ENCODE measurements at regions not wholly inside any gene's neighbourhood (a gene's known extent, or its start where the extent isn't known, plus 50 kb on each side); places are given as distances from the start of the nearest gene placed in this dataset.

DNA sequence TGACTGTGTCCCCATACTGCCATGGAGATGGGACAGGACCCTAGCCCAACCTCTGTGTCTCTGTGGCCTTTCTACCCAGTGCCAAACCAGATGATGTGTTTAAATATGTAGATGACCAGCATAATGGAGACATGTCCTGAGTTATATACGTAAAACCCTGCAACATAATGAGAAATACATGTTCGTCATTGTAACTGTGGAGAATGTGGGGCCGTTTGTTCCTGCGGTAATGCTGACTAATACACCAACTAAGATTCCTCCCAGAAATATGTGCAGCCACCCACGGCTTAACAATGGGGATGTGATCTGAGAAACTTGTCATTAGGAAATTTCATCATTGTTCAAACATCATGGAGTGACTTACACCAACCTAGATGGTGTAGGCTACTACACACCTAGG, 71.7 kb upstream of the SIM2 start:
- H3K27me3 ChIP-seq (ENCODE audit: control insufficient read depth, insufficient read depth, low read length): peaks cover 25% of the 10 kb centered on the region
- H3K4me3 ChIP-seq (ENCODE audit: low read length): no peak overlapping the region
- no peak overlapping the region for H3K27ac ChIP-seq (ENCODE audit: low read length)
- peaks cover 9% of the 10 kb centered on the region for H3K4me1 ChIP-seq (ENCODE audit: control insufficient read depth, insufficient read depth, low read length)
- no peaks in the 10 kb centered on the region for H3K9me3 ChIP-seq (replicated peaks; ENCODE audit: control insufficient read depth, low read depth, low read length)
- no CpG with 5 or more reads among the region's 5 CpGs for WGBS (ENCODE audit: insufficient coverage)
- H3K36me3 ChIP-seq (ENCODE audit: control insufficient read depth, insufficient read depth, low read length): no peaks in the 10 kb centered on the region
- DNase-seq: no peak

DNA sequence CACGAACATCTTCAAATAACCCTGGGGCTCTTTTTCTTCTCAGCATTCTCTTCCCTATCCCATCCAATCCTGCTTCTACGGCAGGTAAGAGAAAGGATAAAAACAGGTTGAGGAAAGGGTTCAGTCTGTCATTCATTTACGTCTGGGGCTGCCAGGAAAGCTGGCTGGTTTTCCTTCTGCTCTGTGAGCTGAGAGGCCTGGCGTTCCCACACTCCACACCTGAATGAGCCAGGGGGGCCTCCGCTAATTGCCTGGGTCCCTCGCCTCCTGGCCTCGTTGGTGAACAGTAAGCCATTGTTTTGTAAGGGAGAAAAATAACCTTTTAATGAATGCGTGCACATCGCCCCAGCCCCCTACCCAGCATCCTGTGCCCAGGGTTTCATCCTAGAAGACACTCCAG, 70.8 kb upstream of the SIM2 start:
- no peaks in the 10 kb centered on the region for H3K36me3 ChIP-seq (ENCODE audit: control insufficient read depth, insufficient read depth, low read length)
- H3K27me3 ChIP-seq (ENCODE audit: control insufficient read depth, insufficient read depth, low read length): peaks cover 26% of the 10 kb centered on the region
- H3K27ac ChIP-seq (ENCODE audit: low read length): no peak overlapping the region
- H3K4me1 ChIP-seq (ENCODE audit: control insufficient read depth, insufficient read depth, low read length): peaks cover 9% of the 10 kb centered on the region
- DNase-seq: no peak
- H3K9me3 ChIP-seq (replicated peaks; ENCODE audit: control insufficient read depth, low read depth, low read length): no peaks in the 10 kb centered on the region
- no CpG with 5 or more reads among the region's 9 CpGs for WGBS (ENCODE audit: insufficient coverage)
- H3K4me3 ChIP-seq (ENCODE audit: low read length): no peak overlapping the region

DNA sequence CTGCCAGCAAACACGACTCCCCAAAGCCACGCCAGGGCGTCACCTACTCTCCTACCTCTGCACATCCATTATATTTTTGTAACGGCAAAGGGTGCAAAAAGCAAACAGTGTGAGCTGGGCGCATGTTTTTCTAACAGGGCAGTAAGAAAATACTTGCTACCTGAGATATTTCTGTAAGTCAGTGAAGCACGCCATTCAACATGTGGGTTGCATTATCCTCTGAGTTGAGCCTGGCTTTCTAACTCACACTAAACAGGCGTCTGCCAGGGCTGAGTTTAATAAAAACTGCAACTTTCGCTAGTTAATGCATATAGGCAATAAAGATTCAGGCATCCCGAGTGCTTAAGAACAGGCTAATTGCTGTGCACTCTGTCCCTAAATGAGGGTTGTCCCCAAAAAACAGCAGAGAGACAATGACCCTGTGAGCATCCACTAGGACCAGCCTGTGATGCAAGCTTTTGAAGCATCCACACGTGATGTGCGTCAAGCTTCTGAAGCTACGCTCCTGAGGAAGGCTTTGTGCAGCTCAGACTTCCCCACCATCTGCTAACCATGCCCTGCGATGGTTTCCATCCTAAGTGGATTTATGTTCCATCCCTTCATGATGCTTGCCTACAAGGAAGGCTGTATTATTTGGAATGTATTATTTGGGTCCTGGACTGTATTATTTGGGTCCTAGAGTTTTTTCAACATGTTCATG, 70.0 kb upstream of the SIM2 start:
- Histone ChIP-seq H3K27me3 (ENCODE audit: control insufficient read depth, insufficient read depth, low read length) (peaks cover 27% of the 10 kb centered on the region), H3K9me3 (replicated peaks; ENCODE audit: control insufficient read depth, low read depth, low read length) (no peaks in the 10 kb centered on the region), H3K36me3 (ENCODE audit: control insufficient read depth, insufficient read depth, low read length) (no peaks in the 10 kb centered on the region), H3K4me1 (ENCODE audit: control insufficient read depth, insufficient read depth, low read length) (peaks cover 9% of the 10 kb centered on the region), H3K27ac (ENCODE audit: low read length) (no peak overlapping the region), H3K4me3 (ENCODE audit: low read length) (no peak overlapping the region)
- peak; percentile 16 for DNase-seq
- 30% methylated on average over 6 of the region's 13 CpGs for WGBS (ENCODE audit: insufficient coverage)

DNA sequence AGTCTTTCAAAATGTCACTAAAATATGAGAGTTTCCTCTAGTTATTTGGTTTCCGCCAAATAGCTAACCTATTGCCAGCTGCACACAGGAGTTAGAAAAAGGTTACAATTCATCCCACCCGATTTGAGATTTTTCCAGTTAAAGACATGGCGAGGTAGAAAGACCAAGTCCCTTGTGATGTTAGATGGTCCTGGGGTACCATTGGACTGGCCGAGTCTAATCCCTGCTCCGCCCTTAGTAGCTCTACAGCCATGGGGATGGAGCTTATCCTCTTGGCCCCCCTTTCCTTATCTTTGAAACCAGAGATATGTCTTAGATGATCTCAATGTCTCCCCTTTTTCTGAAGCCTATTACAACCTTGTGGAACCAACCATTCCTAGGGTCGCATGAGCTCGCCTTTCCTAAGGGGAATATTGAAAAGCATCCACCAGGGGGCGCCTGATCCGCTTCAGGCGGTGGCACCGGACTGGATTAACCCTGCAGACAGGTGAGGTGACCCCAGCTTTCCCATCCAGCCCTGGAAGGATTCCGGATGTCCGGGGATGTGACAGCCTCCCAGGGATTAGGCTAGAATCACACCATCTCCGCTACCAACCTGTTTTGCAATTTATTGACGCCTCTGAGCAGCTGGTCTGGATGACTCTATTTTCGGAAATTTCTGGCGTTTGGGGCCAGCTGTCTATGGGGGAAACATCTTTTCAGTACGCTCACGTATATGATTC, 68.3 kb upstream of the SIM2 start:
- 24% methylated on average over 12 of the region's 19 CpGs for WGBS (ENCODE audit: insufficient coverage)
- no peaks in the 10 kb centered on the region for H3K9me3 ChIP-seq (replicated peaks; ENCODE audit: control insufficient read depth, low read depth, low read length)
- H3K27me3 ChIP-seq (ENCODE audit: control insufficient read depth, insufficient read depth, low read length): peaks cover 27% of the 10 kb centered on the region
- no peak overlapping the region for H3K4me3 ChIP-seq (ENCODE audit: low read length)
- no peak overlapping the region for H3K27ac ChIP-seq (ENCODE audit: low read length)
- no peaks in the 10 kb centered on the region for H3K36me3 ChIP-seq (ENCODE audit: control insufficient read depth, insufficient read depth, low read length)
- DNase-seq: peak; percentile 33
- peaks cover 9% of the 10 kb centered on the region for H3K4me1 ChIP-seq (ENCODE audit: control insufficient read depth, insufficient read depth, low read length)

DNA sequence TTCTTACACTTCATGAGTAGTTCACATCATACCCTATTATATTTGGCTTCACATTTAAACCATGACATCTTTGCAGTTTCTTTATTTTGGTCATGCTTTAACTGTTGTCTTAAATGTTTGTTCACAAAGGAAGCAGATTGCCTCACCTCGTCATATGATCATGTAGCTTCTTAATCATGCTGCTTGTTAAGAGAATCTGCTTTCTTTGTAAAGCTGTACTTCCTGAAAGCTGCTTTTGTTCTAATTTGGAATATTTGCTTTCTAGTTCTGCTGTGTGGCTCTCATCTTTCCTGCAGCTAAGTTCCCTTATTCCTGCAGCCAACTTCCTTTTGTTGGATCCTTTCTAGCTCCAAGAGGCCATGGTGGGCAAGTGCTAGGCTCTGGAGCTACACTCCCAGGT, 62.9 kb upstream of the SIM2 start:
- no peak overlapping the region for H3K4me3 ChIP-seq (ENCODE audit: low read length)
- H3K36me3 ChIP-seq (ENCODE audit: control insufficient read depth, insufficient read depth, low read length): no peaks in the 10 kb centered on the region
- H3K27me3 ChIP-seq (ENCODE audit: control insufficient read depth, insufficient read depth, low read length): peaks cover 2% of the 10 kb centered on the region
- no peak for DNase-seq
- no CpG with 5 or more reads among the region's 1 CpG for WGBS (ENCODE audit: insufficient coverage)
- peaks cover 5% of the 10 kb centered on the region for H3K4me1 ChIP-seq (ENCODE audit: control insufficient read depth, insufficient read depth, low read length)
- H3K9me3 ChIP-seq (replicated peaks; ENCODE audit: control insufficient read depth, low read depth, low read length): peaks cover 7% of the 10 kb centered on the region
- no peak overlapping the region for H3K27ac ChIP-seq (ENCODE audit: low read length)

DNA sequence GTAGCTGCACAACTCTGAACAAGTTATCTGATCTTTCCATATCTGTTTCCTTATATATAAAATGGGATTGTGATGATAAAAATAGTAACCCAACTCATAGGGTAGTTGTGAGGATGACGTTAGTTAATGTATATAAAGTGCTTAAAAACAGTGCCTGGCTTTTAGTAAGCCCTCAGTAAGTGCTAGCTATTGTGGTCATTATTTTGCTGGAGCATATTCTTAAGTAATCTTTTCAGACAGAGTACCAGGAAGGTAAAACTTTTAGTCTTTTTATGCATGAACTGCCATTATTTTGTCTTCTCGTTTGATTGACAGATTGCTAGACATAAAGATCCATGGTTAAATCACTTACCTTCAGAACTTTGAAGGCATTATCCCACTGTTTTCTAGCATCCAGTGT, 62.5 kb upstream of the SIM2 start:
- no peak overlapping the region for H3K4me3 ChIP-seq (ENCODE audit: low read length)
- no CpG with 5 or more reads among the region's 2 CpGs for WGBS (ENCODE audit: insufficient coverage)
- H3K36me3 ChIP-seq (ENCODE audit: control insufficient read depth, insufficient read depth, low read length): no peaks in the 10 kb centered on the region
- DNase-seq: no peak
- peaks cover 3% of the 10 kb centered on the region for H3K4me1 ChIP-seq (ENCODE audit: control insufficient read depth, insufficient read depth, low read length)
- H3K27ac ChIP-seq (ENCODE audit: low read length): no peak overlapping the region
- peaks cover 7% of the 10 kb centered on the region for H3K9me3 ChIP-seq (replicated peaks; ENCODE audit: control insufficient read depth, low read depth, low read length)
- H3K27me3 ChIP-seq (ENCODE audit: control insufficient read depth, insufficient read depth, low read length): peaks cover 2% of the 10 kb centered on the region

DNA sequence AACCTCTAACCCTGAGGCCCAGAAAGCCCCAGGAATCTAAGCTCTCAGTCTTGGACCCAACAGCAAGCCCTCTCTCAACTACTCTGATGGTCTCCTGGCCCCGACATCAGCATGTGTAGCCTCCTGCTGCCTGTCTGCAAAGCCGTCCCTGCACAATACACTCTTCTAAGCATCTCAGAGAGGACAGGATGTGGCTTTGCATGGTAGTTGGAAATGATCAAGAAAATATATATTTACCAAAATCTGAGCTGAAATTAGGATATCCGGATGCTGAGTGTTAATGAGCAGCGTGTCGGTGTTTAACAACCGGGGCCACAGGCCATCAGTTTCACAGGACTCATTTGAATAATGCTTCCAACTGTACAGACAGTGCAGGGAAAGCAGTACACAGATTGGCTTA, 59.1 kb upstream of the SIM2 start:
- Histone ChIP-seq H3K27ac (ENCODE audit: low read length) (no peak overlapping the region), H3K9me3 (replicated peaks; ENCODE audit: control insufficient read depth, low read depth, low read length) (peaks cover 7% of the 10 kb centered on the region), H3K4me3 (ENCODE audit: low read length) (no peak overlapping the region), H3K4me1 (ENCODE audit: control insufficient read depth, insufficient read depth, low read length) (peaks cover 3% of the 10 kb centered on the region), H3K36me3 (ENCODE audit: control insufficient read depth, insufficient read depth, low read length) (no peaks in the 10 kb centered on the region), H3K27me3 (ENCODE audit: control insufficient read depth, insufficient read depth, low read length) (peaks cover 2% of the 10 kb centered on the region)
- DNase-seq: no peak
- WGBS (ENCODE audit: insufficient coverage): 40% methylated on average over 3 of the region's 6 CpGs

DNA sequence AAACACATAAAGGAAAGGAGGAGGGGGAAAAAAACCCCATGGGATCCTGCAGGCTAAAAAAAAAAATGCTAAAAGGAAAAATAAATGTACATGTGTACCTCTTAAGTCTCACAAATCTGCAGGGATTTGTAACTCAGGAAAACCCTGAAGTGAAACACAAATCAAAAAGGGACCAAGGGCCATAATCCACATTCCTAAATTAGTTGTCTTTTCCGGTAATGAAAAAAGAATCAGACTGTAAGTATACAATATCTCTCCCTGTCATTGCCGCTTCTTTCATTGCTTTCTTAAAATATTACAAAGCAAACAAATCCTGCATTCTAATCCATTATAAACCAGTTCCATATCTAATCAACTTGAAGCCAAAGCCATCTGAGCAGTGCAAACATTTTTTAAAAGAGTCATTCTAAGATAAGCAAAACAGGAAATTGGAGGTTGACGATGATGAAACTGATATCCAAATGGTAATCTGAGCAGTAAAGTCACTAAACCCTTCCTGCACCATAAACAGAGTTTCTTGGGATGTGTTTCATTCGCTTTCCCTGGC, 58.7 kb upstream of the SIM2 start:
- no CpG with 5 or more reads among the region's 4 CpGs for WGBS (ENCODE audit: insufficient coverage)
- DNase-seq: no peak
- Histone ChIP-seq H3K36me3 (ENCODE audit: control insufficient read depth, insufficient read depth, low read length) (no peaks in the 10 kb centered on the region), H3K27me3 (ENCODE audit: control insufficient read depth, insufficient read depth, low read length) (peaks cover 2% of the 10 kb centered on the region), H3K4me1 (ENCODE audit: control insufficient read depth, insufficient read depth, low read length) (peaks cover 3% of the 10 kb centered on the region), H3K4me3 (ENCODE audit: low read length) (no peak overlapping the region), H3K9me3 (replicated peaks; ENCODE audit: control insufficient read depth, low read depth, low read length) (peaks cover 7% of the 10 kb centered on the region), H3K27ac (ENCODE audit: low read length) (no peak overlapping the region)

DNA sequence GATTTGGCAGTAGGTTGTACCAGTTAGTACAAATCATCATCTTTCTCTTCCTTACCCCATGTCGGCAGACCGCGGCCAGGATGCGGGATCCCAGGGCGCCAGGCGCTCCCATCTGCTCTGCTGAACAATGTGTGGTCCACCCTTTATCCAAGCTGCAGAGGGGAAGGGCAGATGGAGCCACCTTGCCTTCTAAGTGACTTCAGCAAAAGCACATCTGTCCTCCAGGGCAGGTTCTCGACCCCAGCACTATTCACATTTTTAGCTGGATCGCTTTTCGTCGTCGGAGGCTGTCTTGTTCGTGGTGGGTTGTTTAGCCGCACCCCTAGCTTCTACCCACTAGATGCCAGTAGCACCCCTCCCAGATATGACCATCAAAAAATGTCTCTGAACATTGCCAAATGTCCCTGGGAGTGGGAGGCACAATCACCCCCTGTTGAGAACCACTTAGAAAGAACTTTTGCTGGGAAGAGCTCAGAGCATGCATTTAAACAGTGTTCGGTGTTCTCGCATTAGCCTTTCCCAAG, 58.1 kb upstream of the SIM2 start:
- Histone ChIP-seq H3K27me3 (ENCODE audit: control insufficient read depth, insufficient read depth, low read length) (peaks cover 2% of the 10 kb centered on the region), H3K9me3 (replicated peaks; ENCODE audit: control insufficient read depth, low read depth, low read length) (peaks cover 7% of the 10 kb centered on the region), H3K4me1 (ENCODE audit: control insufficient read depth, insufficient read depth, low read length) (peaks cover 3% of the 10 kb centered on the region), H3K4me3 (ENCODE audit: low read length) (no peak overlapping the region), H3K36me3 (ENCODE audit: control insufficient read depth, insufficient read depth, low read length) (no peaks in the 10 kb centered on the region), H3K27ac (ENCODE audit: low read length) (no peak overlapping the region)
- WGBS (ENCODE audit: insufficient coverage): 53% methylated on average over 14 of the region's 15 CpGs
- no peak for DNase-seq

DNA sequence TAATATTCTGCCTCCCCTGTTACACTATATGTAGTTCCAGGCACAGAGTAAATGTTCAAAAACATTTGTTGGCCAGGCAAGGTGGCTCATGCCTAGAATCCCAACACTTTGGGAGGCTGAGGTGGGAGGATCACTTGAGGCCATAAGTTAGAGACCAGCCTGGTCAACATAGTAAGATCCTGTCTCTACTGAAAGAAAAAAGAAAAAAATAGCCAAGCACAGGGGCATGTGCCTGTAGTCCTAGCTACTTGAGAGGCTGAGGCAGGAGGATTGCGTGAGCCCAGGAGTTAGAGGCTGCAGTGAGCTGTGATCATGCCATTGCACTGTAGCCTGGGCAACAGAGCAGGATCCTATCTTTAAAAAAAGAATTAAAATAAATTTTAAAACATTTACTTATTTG, 57.6 kb upstream of the SIM2 start:
- 100% methylated on average over 1 of the region's 1 CpG for WGBS (ENCODE audit: insufficient coverage)
- Histone ChIP-seq H3K4me3 (ENCODE audit: low read length) (no peak overlapping the region), H3K36me3 (ENCODE audit: control insufficient read depth, insufficient read depth, low read length) (no peaks in the 10 kb centered on the region), H3K9me3 (replicated peaks; ENCODE audit: control insufficient read depth, low read depth, low read length) (peaks cover 5% of the 10 kb centered on the region), H3K27me3 (ENCODE audit: control insufficient read depth, insufficient read depth, low read length) (peaks cover 2% of the 10 kb centered on the region), H3K27ac (ENCODE audit: low read length) (no peak overlapping the region), H3K4me1 (ENCODE audit: control insufficient read depth, insufficient read depth, low read length) (peaks cover 3% of the 10 kb centered on the region)
- DNase-seq: no peak
